Left lung (tissue), 4 donors: ENCODE measurements at regions not wholly inside any gene's neighbourhood (a gene's known extent, or its start where the extent isn't known, plus 50 kb on each side); places are given as distances from the start of the nearest gene placed in this dataset.

ENCODE experiments used
- ATAC-seq: fragments of 200-7000 bp; cut with Tn5 transposase; one replicate; pipeline ENCODE4 v1.9.1; 2020; ENCODE audit warnings: moderate library complexity
- DNase-seq, 4 donors: peaks; one replicate each; pipeline ENCODE4 v3.0.0-alpha.2; 2013 to 2020
- H3K27ac ChIP-seq, 2 donors: fragments of 200-600 bp; sonication (generic) in 1 of 2; one replicate each; pipeline versions ENCODE4 v1.5.0 to v1.8.0; 2020 to 2021
- H3K27me3 ChIP-seq, 2 donors: fragments of 200-600 bp; sonication (generic) in 1 of 2; one replicate each; pipeline versions ENCODE4 v1.5.0 to v1.8.0; 2020 to 2021
- H3K36me3 ChIP-seq, 2 donors: fragments of 200-600 bp; sonication (generic) in 1 of 2; one replicate each; pipeline versions ENCODE4 v1.5.0 to v1.8.0; 2020 to 2021
- H3K4me1 ChIP-seq, 2 donors: fragments of 200-600 bp; one replicate each; pipeline ENCODE4 v1.8.0; 2021
- H3K4me3 ChIP-seq, 2 donors: fragments of 200-600 bp; sonication (generic) in 1 of 2; one replicate each; pipeline versions ENCODE4 v1.5.0 to v1.8.0; 2020 to 2021; ENCODE audit warnings: mild to moderate bottlenecking in 1 of 2
- H3K9me3 ChIP-seq, 2 donors: fragments of 200-600 bp; sonication (generic) in 1 of 2; one replicate each; pipeline versions ENCODE4 v1.5.0 to v1.8.0; 2020 to 2021
- intact Hi-C, 2 donors: fragments of 100-400 bp; cut with DNase I; formaldehyde crosslinking; loops; one replicate each; pipeline versions ENCODE4 v1.11.2 to v1.14.2; 2022
- TF ChIP-seq, protein P1 (sequence below), 2 donors: fragments of 200-600 bp; sonication (generic) in 1 of 2; IDR thresholded peaks; one replicate each; pipeline versions ENCODE4 v1.5.0 to v1.8.0; 2021; ENCODE audit warnings: antibody characterized with exemption in 2 of 2
- donor health status: DM: no; HTN: yes; CAD: no.
- donor health status: DM: no; HTN: no; CAD: no.

DNA sequence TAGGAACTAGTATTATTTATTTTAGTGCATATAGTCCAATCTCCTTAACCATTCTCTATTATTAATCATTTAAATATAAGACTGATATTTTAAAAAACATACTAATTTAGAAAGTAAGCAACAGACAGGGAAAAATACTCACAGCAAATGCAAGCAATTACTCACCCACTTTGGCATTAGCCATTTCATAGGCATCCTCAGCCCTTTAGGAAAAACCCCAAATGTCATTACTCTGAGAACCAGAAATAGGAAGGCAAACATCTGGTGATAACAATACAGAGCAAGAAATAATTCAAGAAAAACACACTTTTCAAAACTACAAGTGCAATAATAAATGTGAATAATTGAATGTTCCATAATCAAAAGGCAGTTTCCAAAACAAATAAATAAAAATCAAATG lies 545.1 kb downstream of the PLPP3 start:
- Histone ChIP-seq H3K9me3 (no peaks in the 10 kb centered on the region), H3K36me3 (no peaks in the 10 kb centered on the region), H3K27me3 (no peaks in the 10 kb centered on the region), H3K4me3 (no peak overlapping the region), H3K27ac (no peak overlapping the region), H3K4me1 (no peaks in the 10 kb centered on the region)
- intact Hi-C loops: no loop called here
- TF ChIP-seq, protein P1, sequence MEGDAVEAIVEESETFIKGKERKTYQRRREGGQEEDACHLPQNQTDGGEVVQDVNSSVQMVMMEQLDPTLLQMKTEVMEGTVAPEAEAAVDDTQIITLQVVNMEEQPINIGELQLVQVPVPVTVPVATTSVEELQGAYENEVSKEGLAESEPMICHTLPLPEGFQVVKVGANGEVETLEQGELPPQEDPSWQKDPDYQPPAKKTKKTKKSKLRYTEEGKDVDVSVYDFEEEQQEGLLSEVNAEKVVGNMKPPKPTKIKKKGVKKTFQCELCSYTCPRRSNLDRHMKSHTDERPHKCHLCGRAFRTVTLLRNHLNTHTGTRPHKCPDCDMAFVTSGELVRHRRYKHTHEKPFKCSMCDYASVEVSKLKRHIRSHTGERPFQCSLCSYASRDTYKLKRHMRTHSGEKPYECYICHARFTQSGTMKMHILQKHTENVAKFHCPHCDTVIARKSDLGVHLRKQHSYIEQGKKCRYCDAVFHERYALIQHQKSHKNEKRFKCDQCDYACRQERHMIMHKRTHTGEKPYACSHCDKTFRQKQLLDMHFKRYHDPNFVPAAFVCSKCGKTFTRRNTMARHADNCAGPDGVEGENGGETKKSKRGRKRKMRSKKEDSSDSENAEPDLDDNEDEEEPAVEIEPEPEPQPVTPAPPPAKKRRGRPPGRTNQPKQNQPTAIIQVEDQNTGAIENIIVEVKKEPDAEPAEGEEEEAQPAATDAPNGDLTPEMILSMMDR (IDR thresholded peaks at IDR 0.05): no peak
- ATAC-seq (no peak), DNase-seq (no peak)

DNA sequence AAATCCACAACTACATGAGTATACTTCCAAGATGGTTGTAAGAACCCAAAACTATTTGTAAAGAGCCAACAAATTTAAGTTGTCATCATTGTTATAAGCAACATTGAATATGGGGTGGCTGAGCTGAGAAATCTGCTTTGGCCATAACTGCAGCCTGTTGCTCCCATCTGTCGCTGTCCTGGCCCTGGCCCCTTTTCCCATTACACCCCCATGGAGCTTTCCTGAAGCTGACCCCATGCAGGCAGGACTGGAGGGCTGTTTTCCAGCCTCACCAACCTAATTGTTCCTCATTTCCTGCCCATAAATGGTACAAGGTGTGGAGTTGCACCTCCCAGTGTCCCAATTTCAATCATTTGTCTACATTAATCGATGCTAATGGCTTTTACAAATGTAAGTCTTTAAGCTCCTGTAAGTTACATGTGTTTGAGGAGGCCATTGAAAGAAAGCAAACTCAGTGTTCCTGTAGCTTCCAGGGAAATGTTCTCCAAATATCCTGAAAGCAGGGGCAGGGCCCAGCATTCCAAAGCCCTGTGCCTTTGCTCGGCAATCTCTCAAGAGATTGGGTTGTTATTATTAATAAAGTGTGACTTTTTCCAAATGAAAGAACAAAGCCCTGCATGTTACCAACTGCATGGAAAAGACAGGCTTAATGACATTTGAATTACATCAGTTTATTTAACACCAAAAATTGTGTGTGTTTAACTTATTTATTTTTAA lies 545.9 kb downstream of the PLPP3 start:
- ATAC-seq (no peak), DNase-seq (no peak)
- TF ChIP-seq, protein P1 (IDR thresholded peaks at IDR 0.05): no peak
- Histone ChIP-seq H3K4me1 (no peaks in the 10 kb centered on the region), H3K36me3 (no peaks in the 10 kb centered on the region), H3K4me3 (no peak overlapping the region), H3K27ac (no peak overlapping the region), H3K9me3 (no peaks in the 10 kb centered on the region), H3K27me3 (no peaks in the 10 kb centered on the region)
- intact Hi-C loops: no loop called here

DNA sequence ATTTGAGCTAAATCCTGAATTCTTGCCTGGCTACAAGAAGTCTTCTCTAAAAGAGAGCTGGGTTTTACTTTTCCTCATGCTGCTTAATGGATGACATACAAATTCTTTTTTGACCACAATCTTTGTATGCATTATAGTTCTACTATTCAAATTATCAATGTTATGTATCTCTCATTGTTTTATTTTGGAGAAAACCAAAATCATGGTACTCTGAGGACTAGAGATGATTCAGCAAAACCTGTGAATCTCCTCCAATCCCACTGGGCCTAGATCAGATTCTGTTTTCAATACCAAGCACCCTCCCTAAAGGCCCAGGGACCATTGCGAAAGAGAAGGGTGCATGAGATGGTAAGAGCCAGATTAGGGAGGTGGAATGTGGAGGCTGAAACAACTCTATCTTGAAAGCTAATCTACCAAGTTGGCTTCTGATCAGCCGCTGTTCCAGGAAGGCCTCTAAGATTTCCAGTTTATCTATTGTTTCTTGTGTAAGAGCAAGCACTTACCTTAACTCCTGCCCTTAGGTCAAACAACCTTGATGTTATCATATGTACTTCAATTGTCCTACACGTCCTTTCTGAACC lies 547.2 kb downstream of the PLPP3 start:
- H3K36me3 ChIP-seq: no peaks in the 10 kb centered on the region
- ATAC-seq: no peak
- TF ChIP-seq, protein P1 (IDR thresholded peaks at IDR 0.05): no peak

DNA sequence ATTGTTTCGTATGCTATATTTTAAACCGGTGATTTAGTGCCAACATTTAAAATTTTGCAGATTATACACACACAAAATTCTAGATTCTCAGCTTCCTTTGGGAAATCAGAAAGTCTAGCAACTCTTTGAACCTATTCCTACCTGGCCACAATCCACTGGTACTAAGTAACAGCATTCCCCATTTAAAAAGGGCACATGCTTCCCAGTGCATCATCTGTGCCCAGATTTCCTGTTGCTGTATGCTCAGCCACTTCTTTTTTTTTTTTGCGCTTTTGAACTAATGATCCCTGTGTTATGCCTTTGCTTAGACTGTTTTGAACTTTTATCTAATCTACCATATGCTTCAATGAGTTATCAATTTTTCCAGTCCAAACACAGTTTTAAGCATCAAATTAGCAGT lies 548.4 kb downstream of the PLPP3 start:
- Histone ChIP-seq H3K4me1 (no peaks in the 10 kb centered on the region), H3K4me3 (no peak overlapping the region), H3K27me3 (no peaks in the 10 kb centered on the region), H3K9me3 (no peaks in the 10 kb centered on the region), H3K27ac (no peak overlapping the region), H3K36me3 (no peaks in the 10 kb centered on the region)
- intact Hi-C loops: no loop called here
- TF ChIP-seq, protein P1 (IDR thresholded peaks at IDR 0.05): no peak
- DNase-seq: no peak
- no peak for ATAC-seq

More for the DNA sequence above, 547.2 kb downstream of the PLPP3 start:
- Histone ChIP-seq H3K27me3 (no peaks in the 10 kb centered on the region), H3K4me1 (no peaks in the 10 kb centered on the region), H3K4me3 (no peak overlapping the region), H3K27ac (no peak overlapping the region), H3K9me3 (no peaks in the 10 kb centered on the region)
- intact Hi-C loops: no loop called here
- no peak for DNase-seq

DNA sequence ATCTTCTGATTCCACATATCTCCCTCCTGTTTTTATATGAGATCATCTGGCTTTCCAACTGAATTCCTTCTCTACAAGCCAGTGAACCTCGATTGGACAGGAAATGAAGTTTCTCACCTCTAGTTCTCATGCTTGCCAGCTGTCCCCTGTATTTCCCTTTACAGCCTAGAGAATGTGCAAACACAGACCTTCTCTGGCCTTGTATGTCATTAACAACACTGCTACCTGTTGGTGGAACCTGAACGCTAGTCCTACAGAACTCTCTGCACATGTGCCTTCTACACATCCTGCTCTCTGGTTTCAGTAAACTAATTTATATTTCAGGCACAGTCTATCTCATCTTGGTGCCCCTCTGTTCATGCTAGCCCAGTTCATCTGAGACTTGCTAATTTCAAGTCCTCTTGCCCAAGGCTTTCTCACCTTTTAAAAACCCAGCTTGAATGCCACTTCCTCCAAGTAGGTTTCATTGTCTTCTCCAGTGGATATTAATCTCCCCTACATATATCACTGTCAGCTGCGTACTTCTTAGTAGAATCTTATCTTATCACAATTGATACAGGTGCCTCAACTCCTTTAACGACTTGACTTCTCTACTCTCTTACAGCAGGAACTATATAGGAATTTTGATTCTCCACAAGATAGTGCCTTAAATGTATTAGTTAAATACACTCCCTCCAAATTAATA lies 549.9 kb downstream of the PLPP3 start:
- Histone ChIP-seq H3K9me3 (no peaks in the 10 kb centered on the region), H3K36me3 (no peaks in the 10 kb centered on the region), H3K4me3 (no peak overlapping the region), H3K27me3 (no peaks in the 10 kb centered on the region), H3K4me1 (no peaks in the 10 kb centered on the region), H3K27ac (no peak overlapping the region)
- intact Hi-C loops: no loop called here
- ATAC-seq: no peak
- TF ChIP-seq, protein P1 (IDR thresholded peaks at IDR 0.05): no peak
- peak in 1 of 4 donors; percentile 13 for DNase-seq
